ENCODE measurements at regions not wholly inside any gene's neighbourhood (a gene's known extent, or its start where the extent isn't known, plus 50 kb on each side); places are given as distances from the start of the nearest gene placed in this dataset.
"Not testable (repeated sequence)": the region's sequence is repeated elsewhere in the genome, so short reads cannot be mapped to it uniquely, and the experiment has no call there.

GRCh38 chr22:49519117-49519737 lies 308.4 kb downstream of the BRD1 start:
- no peak for DNase-seq

- no peak for DNase-seq
Measured at GRCh38 chr22:49518436-49518970, 309.2 kb downstream of the BRD1 start.

- DNase-seq: no peak
Measured at GRCh38 chr22:49517667-49518185, 309.9 kb downstream of the BRD1 start.

GRCh38 chr22:49517211-49517610 lies 310.5 kb downstream of the BRD1 start:
- DNase-seq: no peak

GRCh38 chr22:49515475-49515874 lies 312.2 kb downstream of the BRD1 start:
- no peak for DNase-seq

- DNase-seq: no peak
Measured at GRCh38 chr22:49514641-49515040, 313.0 kb downstream of the BRD1 start.

- DNase-seq: no peak
Measured at GRCh38 chr22:49514211-49514610, 313.5 kb downstream of the BRD1 start.

- no peak for DNase-seq
Measured at GRCh38 chr22:49513358-49513851, 314.3 kb downstream of the BRD1 start.

GRCh38 chr22:49512487-49513165 lies 315.0 kb downstream of the BRD1 start:
- DNase-seq: no peak

GRCh38 chr22:49511393-49512189 lies 316.1 kb downstream of the BRD1 start:
- not testable (repeated sequence) for DNase-seq

- no peak for DNase-seq
Measured at GRCh38 chr22:49510718-49511117, 317.0 kb downstream of the BRD1 start.

- DNase-seq: no peak
Measured at GRCh38 chr22:49509016-49509415, 318.7 kb downstream of the BRD1 start.

GRCh38 chr22:49508561-49508960 lies 319.1 kb downstream of the BRD1 start:
- no peak for DNase-seq

GRCh38 chr22:49507607-49508292 lies 319.9 kb downstream of the BRD1 start:
- DNase-seq: no peak

GRCh38 chr22:49506010-49506400 lies 321.7 kb downstream of the BRD1 start:
- no peak for DNase-seq

GRCh38 chr22:49505337-49506009 lies 322.2 kb downstream of the BRD1 start:
- no peak for DNase-seq

GRCh38 chr22:49503896-49504521 lies 323.7 kb downstream of the BRD1 start:
- no peak for DNase-seq

GRCh38 chr22:49503321-49503720 lies 324.4 kb downstream of the BRD1 start:
- no peak for DNase-seq

- no peak for DNase-seq
Measured at GRCh38 chr22:49502126-49502826, 325.4 kb downstream of the BRD1 start.

GRCh38 chr22:49500942-49501395 lies 326.7 kb downstream of the BRD1 start:
- no peak for DNase-seq

GRCh38 chr22:49500076-49500460 lies 327.6 kb downstream of the BRD1 start:
- no peak for DNase-seq
